ENCODE measurements at regions not wholly inside any gene's neighbourhood (a gene's known extent, or its start where the extent isn't known, plus 50 kb on each side); places are given as distances from the start of the nearest gene placed in this dataset.

GRCh38 chr18:54090856-54091255, 133.6 kb downstream of the MBD2 start:
- no peak for TF ChIP-seq CTCF (conservative IDR thresholded peaks at IDR 0.05)
- no peak overlapping the region for H3K14ac ChIP-seq (ENCODE audit: insufficient read depth, low read length)
- no peak overlapping the region for H3K4me2 ChIP-seq (ENCODE audit: insufficient read depth, insufficient read length, low read length)
- no peaks in the 10 kb centered on the region for H4K20me1 ChIP-seq (ENCODE audit: control insufficient read depth, insufficient read depth, insufficient read length)
- no peak overlapping the region for H2AFZ ChIP-seq (ENCODE audit: low read length)
- no peak overlapping the region for H3K4ac ChIP-seq (ENCODE audit: low read depth, low read length)
- H3K9me3 Mint-ChIP-seq: peaks cover 0 to 3% of the 10 kb centered on the region in 2 experiments; a peak in 2 of 5 replicates
- H3K79me2 ChIP-seq (ENCODE audit: insufficient read depth, low read length): no peaks in the 10 kb centered on the region
- peaks cover 11 to 19% of the 10 kb centered on the region in 2 experiments for H3K4me1 Mint-ChIP-seq
- no peaks in the 10 kb centered on the region for H3K27me3 Mint-ChIP-seq (ENCODE audit: low read depth)
- no peak overlapping the region for H3T11ph ChIP-seq (ENCODE audit: low read length)
- no peak overlapping the region for H3K9ac ChIP-seq (ENCODE audit: extremely low read depth, insufficient read length, low read length)
- H4K8ac ChIP-seq (replicated peaks; ENCODE audit: insufficient read length, low read depth, low read length): no peak overlapping the region
- H3K4me3 Mint-ChIP-seq: no peak overlapping the region
- H2BK120ac ChIP-seq (ENCODE audit: low read depth, low read length, poor library complexity, severe bottlenecking): no peak overlapping the region
- no CpG with 5 or more reads among the region's 2 CpGs for WGBS (ENCODE audit: extremely low coverage, insufficient read length, low lambda C conversion rate)
- no peaks in the 10 kb centered on the region for H3K79me1 ChIP-seq (ENCODE audit: insufficient read depth, low read depth, low read length, poor library complexity, severe bottlenecking)
- H3K4me1 ChIP-seq (ENCODE audit: insufficient read depth, low read length): peaks cover 6% of the 10 kb centered on the region; the same call in 1 of the 2 replicates
- H2BK15ac ChIP-seq (ENCODE audit: low read depth, low read length): no peak overlapping the region
- H2BK20ac ChIP-seq (ENCODE audit: low read depth, low read length, poor library complexity, severe bottlenecking): no peak overlapping the region
- no peak overlapping the region for H4K91ac ChIP-seq (ENCODE audit: insufficient read length, low read depth, low read length)
- no peak overlapping the region for H3K56ac ChIP-seq (ENCODE audit: insufficient read length, low read depth, low read length)
- no peak overlapping the region for H2AK5ac ChIP-seq (ENCODE audit: insufficient read length, low read length)
- no peak overlapping the region for H3K27ac Mint-ChIP-seq
- H2BK5ac ChIP-seq (ENCODE audit: insufficient read length, low read length): no peak overlapping the region
- H3K27me3 ChIP-seq (ENCODE audit: insufficient read depth, low read length): no peaks in the 10 kb centered on the region
- no peak overlapping the region for H3K18ac ChIP-seq (ENCODE audit: insufficient read length, low read depth, low read length)
- H3K23me2 ChIP-seq (ENCODE audit: insufficient read length, low read depth, low read length, poor library complexity, severe bottlenecking): no peaks in the 10 kb centered on the region
- peaks cover 0 to 3% (median 0%) of the 10 kb centered on the region in 3 experiments; a peak in 3 of 7 replicates for H3K36me3 Mint-ChIP-seq (ENCODE audit: insufficient read depth in 1 of 3, low read depth in 3 of 3)
- H2BK12ac ChIP-seq (ENCODE audit: insufficient read length, low read depth, low read length): no peak overlapping the region
- no peak overlapping the region for H3K27ac ChIP-seq (ENCODE audit: insufficient read length, low read depth, low read length)
- H3K9me3 ChIP-seq (ENCODE audit: control insufficient read depth, low read depth, low read length): no peaks in the 10 kb centered on the region
- H4K5ac ChIP-seq (ENCODE audit: insufficient read length, low read depth, low read length): no peak overlapping the region
- no peak for DNase-seq
- H3K23ac ChIP-seq (ENCODE audit: insufficient read length, low read depth, low read length): no peak overlapping the region

Data from H9 (cell line).